GM18861 (cell line): ENCODE measurements at regions not wholly inside any gene's neighbourhood (a gene's known extent, or its start where the extent isn't known, plus 50 kb on each side); places are given as distances from the start of the nearest gene placed in this dataset.
"Not testable (repeated sequence)": the region's sequence is repeated elsewhere in the genome, so short reads cannot be mapped to it uniquely, and the experiment has no call there.

Experiments used
- ATAC-seq: cut with Tn5 transposase; IDR thresholded peaks from one replicate; pipeline ENCODE4 v1.9.1; 2021; ENCODE audit not compliant: unreplicated experiment

GRCh38 chr2:116917196-116917595, 897.3 kb upstream of the DDX18 start:
- no peak for ATAC-seq

- no peak for ATAC-seq
Measured at GRCh38 chr2:116918574-116918973, 895.9 kb upstream of the DDX18 start.

- ATAC-seq: no peak
Measured at GRCh38 chr2:116922414-116922813, 892.1 kb upstream of the DDX18 start.

DNA sequence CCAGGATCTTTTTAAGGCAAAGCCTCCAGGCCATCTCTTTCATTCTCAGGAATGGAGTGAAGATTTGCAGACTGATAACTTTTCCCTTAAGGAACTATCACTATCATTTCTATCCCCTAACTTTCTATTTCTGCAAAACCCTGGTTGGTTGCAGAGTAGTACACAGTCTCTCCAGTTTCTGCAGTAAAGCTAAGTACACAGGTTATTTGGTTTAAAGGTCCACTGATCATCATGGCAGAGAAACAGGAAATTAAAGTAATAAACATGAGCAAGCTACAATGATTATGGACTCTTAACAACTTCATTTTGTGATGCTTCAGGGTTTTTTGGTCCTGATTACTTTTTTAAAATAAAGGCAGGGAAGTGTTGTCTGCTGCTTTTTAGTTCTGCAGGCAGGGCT, 890.0 kb upstream of the DDX18 start:
- no peak for ATAC-seq

- ATAC-seq: no peak
Measured at GRCh38 chr2:116935097-116935814, 879.2 kb upstream of the DDX18 start.

- no peak for ATAC-seq
Measured at GRCh38 chr2:116948258-116948657, 866.2 kb upstream of the DDX18 start.

- ATAC-seq: no peak
Measured at GRCh38 chr2:116949249-116949648, 865.2 kb upstream of the DDX18 start.

GRCh38 chr2:116952254-116952653, 862.2 kb upstream of the DDX18 start:
- no peak for ATAC-seq

DNA sequence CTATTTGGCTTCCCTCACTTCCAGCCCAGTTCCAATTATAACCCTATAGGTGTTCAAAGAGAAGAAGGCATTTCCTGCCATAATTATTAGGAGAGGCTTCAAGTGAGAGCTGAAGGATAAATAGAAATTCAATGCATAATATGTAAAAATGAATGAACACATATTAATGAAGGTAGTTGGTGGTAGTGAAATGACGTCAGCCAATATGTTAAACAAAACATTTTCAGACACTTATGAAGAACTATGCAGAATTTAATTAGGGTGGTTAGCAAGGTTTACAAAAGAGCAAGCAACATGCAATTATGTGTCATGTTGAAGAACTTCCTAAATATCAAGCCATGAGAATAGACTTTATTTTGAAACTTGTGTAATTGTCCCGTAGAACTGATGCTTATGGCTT, 858.8 kb upstream of the DDX18 start:
- no peak for ATAC-seq

DNA sequence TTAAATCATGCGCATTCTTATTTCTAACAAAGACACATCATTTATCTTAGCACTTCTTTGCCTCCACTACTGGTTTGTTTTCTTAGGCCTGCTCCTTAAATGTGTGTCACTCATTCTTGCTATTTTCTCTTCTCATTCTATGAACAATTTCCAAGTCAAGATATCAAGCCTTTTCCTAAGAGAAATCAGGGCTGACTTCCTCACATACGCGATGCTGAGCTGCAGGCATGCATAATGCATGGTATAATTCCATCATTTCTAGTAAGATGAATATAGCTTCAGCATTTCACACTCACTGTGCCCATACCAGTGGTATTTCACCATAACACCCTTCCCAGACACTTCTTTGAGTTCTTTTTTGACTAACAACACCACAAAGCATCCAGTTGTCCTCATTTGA, 838.9 kb upstream of the DDX18 start:
- ATAC-seq: no peak

DNA sequence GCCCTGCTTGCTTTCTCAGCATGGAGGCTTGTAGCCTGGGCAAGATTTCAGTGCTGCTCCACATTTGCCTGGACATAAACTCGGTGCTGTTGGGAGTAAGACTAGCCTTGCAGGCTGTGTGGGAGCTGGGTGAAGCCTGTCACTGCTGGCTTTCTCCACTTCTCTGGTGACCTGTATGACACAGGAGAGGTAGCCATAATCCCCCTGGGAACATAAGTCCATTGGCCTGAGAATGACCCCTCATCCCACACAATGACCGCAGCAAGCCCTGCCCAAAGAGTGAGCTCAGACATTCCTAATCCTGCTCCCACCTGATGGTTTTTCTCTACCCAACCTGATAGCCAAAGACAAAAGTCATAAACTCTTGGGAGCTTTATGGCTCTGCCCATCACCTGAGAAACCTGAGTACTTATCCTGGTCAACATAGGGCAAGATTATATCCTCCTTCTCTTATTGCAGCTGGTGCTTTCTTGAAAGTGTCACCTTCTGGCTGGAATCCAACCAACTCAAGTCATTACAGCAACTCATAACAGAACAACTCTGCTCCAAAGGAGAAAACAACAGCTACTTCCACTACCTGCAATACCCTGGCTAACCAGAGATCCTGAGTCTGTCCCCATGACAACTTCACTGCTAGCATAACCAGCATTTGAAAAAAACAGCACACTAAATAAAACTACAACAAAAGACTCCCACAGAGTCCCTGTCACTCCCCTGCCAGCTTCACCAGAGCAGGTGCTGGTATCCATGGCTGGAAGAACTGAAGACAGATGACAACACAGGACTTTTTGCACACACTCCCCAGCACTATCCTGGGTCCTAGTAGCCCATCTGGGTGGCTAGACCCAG, 834.4 kb upstream of the DDX18 start:
- no peak for ATAC-seq

DNA sequence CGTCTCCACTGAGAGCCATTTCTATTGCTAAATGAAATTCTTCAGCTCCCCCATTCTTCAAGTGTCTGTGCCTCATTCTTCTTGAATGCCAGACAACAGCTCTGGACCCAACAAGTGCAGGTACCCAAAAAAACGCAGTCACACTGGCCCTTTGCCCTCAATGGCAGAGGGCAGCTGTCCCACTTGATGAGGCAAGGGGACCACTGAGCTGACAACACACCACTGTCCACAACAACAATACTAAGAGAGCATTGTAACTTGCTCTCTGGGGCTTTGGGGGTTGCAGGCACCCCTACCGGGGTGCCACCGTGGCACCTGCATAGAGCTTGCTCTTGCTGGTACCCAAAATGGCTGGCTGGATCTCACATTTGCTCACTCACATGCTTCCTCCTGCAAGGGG, 827.0 kb upstream of the DDX18 start:
- no peak for ATAC-seq

GRCh38 chr2:116988303-116988702, 826.2 kb upstream of the DDX18 start:
- no peak for ATAC-seq

GRCh38 chr2:117019357-117019756, 795.1 kb upstream of the DDX18 start:
- no peak for ATAC-seq

GRCh38 chr2:117027646-117028045, 786.8 kb upstream of the DDX18 start:
- no peak for ATAC-seq

- ATAC-seq: not testable (repeated sequence)
Measured at GRCh38 chr2:117028708-117029107, 785.8 kb upstream of the DDX18 start.

GRCh38 chr2:117055499-117056375, 758.8 kb upstream of the DDX18 start:
- no peak for ATAC-seq

GRCh38 chr2:117056376-117056748, 758.1 kb upstream of the DDX18 start:
- no peak for ATAC-seq

- ATAC-seq: no peak
Measured at GRCh38 chr2:117057016-117057415, 757.5 kb upstream of the DDX18 start.

GRCh38 chr2:117058366-117058765, 756.1 kb upstream of the DDX18 start:
- ATAC-seq: peak; percentile 78

- no peak for ATAC-seq
Measured at GRCh38 chr2:117064021-117064420, 750.5 kb upstream of the DDX18 start.
